Dermis blood vessel endothelial cell (primary cell): ENCODE measurements at regions not wholly inside any gene's neighbourhood (a gene's known extent, or its start where the extent isn't known, plus 50 kb on each side); places are given as distances from the start of the nearest gene placed in this dataset.

Experiments
- DNase-seq: peaks from one replicate; pipeline ENCODE4 v3.0.0; 2010

- DNase-seq: no peak
Measured at GRCh38 chr18:42559069-42559690, 556.3 kb downstream of the RIT2 start.

DNA sequence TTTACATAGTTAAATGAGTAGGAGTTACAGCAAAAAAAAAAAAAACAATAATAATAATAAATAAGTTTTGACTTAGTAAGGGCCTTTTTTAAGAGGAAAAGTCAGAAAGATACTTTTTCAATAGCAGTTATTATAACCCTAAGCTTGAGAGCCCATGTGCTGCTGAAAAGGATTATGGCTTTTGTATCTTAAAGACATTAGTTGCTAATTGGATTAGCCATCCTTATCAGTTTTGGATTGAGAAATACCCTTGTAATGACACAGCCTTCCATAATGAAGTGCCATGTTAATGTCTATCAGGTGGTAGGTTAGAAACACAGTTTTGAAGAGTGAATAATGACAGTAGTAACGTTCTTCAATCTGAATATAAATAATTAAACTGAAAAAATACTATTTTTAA, 554.0 kb downstream of the RIT2 start:
- DNase-seq: no peak

DNA sequence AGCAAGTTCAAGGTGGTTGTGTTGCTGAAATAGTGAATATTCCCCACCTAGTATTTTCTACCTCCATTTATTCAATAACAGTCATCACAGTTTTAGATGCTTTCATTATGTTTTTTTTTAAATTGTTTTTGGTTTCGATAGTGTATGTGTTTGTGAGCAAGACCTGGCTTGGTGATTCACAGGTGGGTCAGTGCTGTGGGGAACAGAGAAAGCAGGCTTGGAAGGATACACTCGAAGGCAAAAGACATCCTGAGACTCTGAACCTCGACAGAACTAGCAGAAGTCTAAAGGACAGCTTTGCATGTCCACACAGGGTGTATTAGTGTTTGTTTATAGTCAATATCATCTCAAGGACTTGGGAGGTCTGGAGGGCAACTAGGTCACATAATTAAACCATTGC, 551.5 kb downstream of the RIT2 start:
- DNase-seq: no peak

DNA sequence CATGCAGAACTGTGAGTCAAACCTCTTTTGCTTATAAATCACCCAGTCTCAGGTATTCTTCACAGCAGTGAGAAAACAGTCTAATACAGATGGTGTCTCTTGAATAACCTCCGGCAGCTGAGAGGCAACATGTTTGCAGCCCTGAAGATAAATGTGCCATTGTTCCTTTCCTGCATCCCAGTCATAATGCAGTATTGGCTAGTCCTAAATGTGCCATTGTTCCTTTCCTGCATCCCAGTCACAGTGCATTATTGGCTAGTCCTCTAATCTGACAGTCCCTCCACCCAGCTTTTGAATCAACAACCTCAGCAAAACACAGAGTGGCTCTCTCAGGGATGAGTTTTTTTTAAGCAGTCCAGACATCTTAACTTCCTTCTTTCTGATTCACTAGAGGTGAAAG, 550.7 kb downstream of the RIT2 start:
- no peak for DNase-seq

DNA sequence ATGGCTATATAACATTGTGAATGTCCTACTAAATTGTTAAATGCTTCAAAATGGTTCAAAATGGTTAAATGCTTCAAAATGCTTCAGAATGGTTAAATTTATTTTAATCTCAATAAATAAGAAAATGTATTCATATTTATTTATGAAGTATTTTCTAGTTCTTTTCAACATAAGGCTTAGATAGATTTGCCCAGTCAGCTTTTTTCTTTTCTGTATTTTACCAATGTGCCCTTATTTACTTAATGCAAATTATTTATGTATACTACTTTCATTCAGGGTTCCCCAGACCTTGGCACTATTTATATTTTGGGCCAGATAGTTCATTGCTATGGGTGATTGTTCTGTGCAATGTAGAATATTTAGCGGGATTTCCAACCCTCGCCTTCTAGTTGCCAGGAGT, 546.7 kb downstream of the RIT2 start:
- no peak for DNase-seq

DNA sequence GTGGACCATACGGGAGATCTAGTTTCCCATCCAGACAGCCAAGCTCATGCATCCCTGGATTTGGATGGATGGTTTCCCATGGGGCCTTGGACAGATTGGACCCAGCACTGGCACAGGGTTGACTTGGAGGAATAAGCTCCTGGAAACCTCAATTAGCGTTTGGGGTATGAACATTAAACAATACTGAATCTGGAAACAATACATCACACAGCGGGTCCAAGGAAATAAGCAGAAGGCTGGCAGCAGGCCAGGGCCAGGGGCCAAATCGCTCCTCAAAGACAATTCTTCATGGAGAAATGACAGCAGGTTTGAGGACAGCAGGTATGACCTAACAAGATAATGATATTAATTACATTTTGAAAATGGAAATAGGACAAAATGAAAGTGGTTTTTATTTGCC, 540.6 kb downstream of the RIT2 start:
- no peak for DNase-seq

GRCh38 chr18:42576124-42576523, 539.4 kb downstream of the RIT2 start:
- DNase-seq: no peak

GRCh38 chr18:42578792-42579191, 536.7 kb downstream of the RIT2 start:
- no peak for DNase-seq

DNA sequence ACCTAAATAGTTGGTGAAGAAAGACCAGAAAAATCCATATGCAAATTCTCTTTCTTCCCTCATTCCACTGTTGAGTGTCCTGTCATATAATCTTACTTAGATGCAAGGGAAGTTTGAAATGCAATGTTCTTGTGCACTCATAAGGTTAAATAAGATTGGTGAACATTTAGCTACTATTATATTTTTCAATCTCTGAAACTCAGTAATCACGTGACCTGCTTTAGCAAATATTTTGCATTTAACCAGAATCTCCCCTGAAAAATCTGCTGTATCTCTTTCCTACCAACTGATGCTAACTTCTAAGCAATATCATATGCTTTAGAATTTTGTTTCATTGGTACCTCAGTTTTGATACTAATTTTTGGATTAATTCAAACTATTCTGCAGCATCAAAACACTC, 533.2 kb downstream of the RIT2 start:
- no peak for DNase-seq

GRCh38 chr18:42583283-42583731, 532.2 kb downstream of the RIT2 start:
- DNase-seq: no peak

DNA sequence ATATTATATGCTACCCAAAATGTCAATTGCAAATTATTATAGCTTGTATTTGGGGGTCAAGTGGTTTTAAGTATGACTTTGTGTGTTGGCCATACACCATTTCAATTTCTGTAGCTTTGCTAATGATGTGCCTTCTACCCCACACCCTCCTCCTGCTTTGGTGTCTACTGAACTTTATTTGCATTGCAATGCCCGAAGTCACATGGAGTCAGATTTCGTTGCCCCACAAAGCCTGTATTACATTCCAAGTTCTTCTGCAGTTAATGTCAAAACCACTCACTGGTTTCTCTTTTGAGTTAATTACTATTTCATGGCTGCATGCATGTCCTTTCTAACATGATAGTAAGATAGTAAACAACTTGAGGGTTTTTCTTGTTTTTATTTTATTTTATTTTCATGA, 528.9 kb downstream of the RIT2 start:
- DNase-seq: no peak

- DNase-seq: no peak
Measured at GRCh38 chr18:42588786-42589185, 526.7 kb downstream of the RIT2 start.

DNA sequence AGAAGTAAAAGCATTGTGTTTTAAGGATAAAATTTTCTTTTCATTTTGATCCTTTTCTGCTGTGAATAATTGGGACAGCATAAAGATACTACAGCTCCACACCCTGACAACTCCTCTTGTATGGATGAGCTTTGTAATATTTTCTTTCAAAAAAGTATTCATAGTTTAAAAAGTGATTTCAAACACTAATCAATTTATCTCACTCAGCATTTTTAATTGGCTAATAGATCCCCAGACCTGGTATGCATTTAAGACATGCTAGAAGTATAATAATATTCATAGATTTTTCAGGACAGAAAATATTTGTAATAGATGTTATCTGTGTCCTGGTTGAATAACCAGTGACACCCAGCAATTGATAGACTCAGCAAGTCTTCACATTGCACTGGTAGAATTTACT, 510.7 kb downstream of the RIT2 start:
- DNase-seq: no peak

DNA sequence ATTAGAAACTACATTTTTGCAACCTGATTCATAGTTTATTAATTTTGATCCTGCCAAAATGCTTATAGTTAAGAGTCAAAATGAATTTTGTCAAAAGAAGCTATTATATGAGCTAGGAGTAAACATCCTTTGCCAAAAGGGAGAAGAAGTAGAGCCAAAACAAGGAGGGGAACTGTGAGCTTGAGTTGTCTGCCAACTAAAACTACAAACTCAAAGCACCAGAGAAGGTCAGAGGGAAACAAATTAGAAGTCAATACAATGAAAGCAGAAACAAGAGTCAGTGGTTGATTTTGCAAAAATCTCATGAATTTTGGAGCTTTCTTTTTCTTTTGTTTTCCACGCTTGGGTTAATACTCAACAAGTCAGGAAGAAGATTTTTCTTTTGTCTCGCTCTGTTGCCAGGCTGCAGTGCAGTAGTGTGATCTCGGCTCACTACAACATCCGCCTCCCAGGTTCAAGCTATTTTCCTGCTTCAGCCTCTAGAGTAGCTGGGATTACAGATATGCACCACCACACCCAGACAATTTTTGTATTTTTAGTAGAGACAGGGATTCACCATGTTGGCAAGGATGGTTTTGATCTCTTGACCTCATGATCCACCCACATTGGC, 508.5 kb downstream of the RIT2 start:
- no peak for DNase-seq

GRCh38 chr18:42611134-42611533, 504.4 kb downstream of the RIT2 start:
- DNase-seq: no peak

DNA sequence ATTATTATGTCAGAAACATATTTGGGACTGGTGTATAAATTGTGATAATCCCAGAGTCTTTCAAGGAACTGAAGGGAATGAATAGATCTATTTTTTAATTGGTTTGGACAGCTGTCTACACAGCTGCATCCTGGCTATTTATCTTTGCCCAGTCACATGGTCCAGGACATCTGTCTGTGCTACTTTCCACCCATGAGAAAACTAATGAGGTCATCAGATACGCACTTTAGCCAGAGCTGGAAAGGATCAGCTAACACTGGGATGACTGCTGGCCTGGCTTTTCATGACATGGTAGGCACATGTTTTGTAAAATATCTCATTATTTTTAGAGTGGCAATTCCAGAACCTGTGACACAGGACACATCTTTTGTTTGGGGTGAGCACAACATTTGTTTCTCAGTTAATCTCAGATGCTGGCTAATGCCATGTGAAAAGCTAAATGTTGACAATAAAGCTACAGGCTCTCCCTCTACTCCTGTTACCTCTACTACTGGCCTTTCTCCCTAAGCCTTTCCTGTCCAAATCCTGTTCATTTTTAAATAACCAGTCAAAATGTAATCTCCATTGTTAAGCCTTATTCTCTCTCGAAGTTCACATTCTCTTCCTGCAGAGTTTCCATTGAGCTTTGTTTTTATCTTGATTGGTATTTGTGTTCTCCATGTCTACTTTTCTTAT, 500.7 kb downstream of the RIT2 start:
- DNase-seq: no peak

DNA sequence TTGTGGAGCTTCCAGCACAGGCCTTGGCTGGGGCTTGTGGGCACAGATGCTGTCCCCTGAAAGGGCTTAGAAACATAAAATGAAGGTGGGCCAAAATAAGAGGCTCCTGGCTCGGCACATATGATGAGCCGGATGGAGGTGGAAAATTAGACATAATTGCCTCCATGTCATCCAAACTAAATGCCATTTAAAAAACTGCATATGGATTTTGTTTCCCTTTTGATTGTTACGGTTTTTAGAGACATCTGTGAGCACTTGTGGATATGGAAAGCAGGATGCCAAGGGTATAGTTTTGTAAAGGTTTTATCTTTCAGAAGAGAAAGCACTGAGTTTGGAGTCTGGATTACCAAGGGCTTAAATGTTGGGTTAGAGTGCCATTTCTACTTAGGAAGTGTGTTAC, 498.3 kb downstream of the RIT2 start:
- no peak for DNase-seq

GRCh38 chr18:42619771-42620170, 495.7 kb downstream of the RIT2 start:
- DNase-seq: no peak

- DNase-seq: no peak
Measured at GRCh38 chr18:42620657-42621056, 494.8 kb downstream of the RIT2 start.

GRCh38 chr18:42623935-42624334, 491.6 kb downstream of the RIT2 start:
- no peak for DNase-seq

DNA sequence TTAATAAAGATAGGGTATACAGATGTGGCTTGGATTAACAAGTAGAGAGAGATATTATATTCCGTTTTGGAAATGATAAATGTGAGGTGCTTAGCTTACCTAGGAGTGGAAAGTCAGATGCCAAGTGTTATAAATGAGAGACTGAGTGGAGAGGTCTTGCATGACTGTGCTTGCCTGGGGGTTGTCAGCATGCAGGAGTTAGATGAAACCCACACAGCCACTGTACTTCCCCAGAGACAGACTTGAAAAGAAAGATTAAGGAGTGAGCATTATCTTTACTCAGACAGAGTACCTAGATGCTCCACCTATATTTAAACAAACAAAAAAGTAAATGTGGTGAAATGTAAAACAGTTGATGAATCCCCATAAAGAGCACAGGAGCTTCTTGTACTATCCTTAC, 482.7 kb downstream of the RIT2 start:
- DNase-seq: no peak

- no peak for DNase-seq
Measured at GRCh38 chr18:42635378-42636048, 480.0 kb downstream of the RIT2 start.

GRCh38 chr18:42636309-42636708, 479.2 kb downstream of the RIT2 start:
- no peak for DNase-seq

DNA sequence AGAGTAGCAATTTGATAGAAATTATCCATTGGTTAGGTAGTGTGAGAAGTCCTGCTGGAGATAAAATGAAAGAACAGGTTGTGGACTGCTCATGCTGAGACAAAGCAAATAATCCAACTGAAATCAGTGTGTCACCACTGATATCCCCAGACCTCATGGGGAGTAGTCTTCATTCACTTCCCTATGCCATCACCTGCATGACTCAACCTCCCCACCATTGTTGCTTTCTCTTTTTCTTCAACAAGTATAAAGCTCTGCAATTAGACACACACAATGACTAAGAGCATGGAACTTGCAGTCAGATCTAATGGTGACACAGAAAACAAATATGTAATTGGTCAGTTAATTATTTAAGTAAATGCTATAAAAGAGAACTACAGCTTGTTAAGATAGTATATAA, 475.3 kb downstream of the RIT2 start:
- DNase-seq: no peak
